ENCODE measurements at regions not wholly inside any gene's neighbourhood (a gene's known extent, or its start where the extent isn't known, plus 50 kb on each side); places are given as distances from the start of the nearest gene placed in this dataset.

- no peak for TF ChIP-seq CTCF (IDR thresholded peaks at IDR 0.05; ENCODE audit: extremely low read depth, missing control alignments)
- DNase-seq (ENCODE audit: low spot score) = no peak
These were observed 2106.3 kb upstream of the WWC1 start for GRCh38 chr5:166185185-166185584.

- DNase-seq (ENCODE audit: low spot score) = no peak
- TF ChIP-seq CTCF (IDR thresholded peaks at IDR 0.05; ENCODE audit: extremely low read depth, missing control alignments) = no peak
These were observed 2102.7 kb upstream of the WWC1 start for GRCh38 chr5:166188501-166189325.

- no peak for DNase-seq (ENCODE audit: low spot score)
- no peak for TF ChIP-seq CTCF (IDR thresholded peaks at IDR 0.05; ENCODE audit: extremely low read depth, missing control alignments)
These were observed 2098.7 kb upstream of the WWC1 start for GRCh38 chr5:166192696-166193095.

- TF ChIP-seq CTCF (IDR thresholded peaks at IDR 0.05; ENCODE audit: extremely low read depth, missing control alignments) = no peak
- no peak for DNase-seq (ENCODE audit: low spot score)
These were observed 2095.5 kb upstream of the WWC1 start for GRCh38 chr5:166195981-166196380.

GRCh38 chr5:166200532-166200931, 2090.9 kb upstream of the WWC1 start:
- DNase-seq (ENCODE audit: low spot score) = no peak
- TF ChIP-seq CTCF (IDR thresholded peaks at IDR 0.05; ENCODE audit: extremely low read depth, missing control alignments) = no peak

GRCh38 chr5:166211640-166212039, 2079.8 kb upstream of the WWC1 start:
- DNase-seq (ENCODE audit: low spot score) = no peak
- TF ChIP-seq CTCF (IDR thresholded peaks at IDR 0.05; ENCODE audit: extremely low read depth, missing control alignments) = no peak

GRCh38 chr5:166236327-166236726, 2055.1 kb upstream of the WWC1 start:
- no peak for TF ChIP-seq CTCF (IDR thresholded peaks at IDR 0.05; ENCODE audit: extremely low read depth, missing control alignments)
- DNase-seq (ENCODE audit: low spot score) = no peak
